ENCODE measurements at regions not wholly inside any gene's neighbourhood (a gene's known extent, or its start where the extent isn't known, plus 50 kb on each side); places are given as distances from the start of the nearest gene placed in this dataset.
A peak's percentile ranks its signal among the peaks of the same experiment; 100 is the strongest.

GRCh38 chr4:123505095-123506010 lies 108.8 kb downstream of the SPRY1 start:
- H3K27ac ChIP-seq, result peak overlapping the region in 3 of 4 donors; percentile 6 to 43 (median 31)
- no peak for TF ChIP-seq POLR2A (IDR thresholded peaks at IDR 0.05)
- TF ChIP-seq, protein P1, sequence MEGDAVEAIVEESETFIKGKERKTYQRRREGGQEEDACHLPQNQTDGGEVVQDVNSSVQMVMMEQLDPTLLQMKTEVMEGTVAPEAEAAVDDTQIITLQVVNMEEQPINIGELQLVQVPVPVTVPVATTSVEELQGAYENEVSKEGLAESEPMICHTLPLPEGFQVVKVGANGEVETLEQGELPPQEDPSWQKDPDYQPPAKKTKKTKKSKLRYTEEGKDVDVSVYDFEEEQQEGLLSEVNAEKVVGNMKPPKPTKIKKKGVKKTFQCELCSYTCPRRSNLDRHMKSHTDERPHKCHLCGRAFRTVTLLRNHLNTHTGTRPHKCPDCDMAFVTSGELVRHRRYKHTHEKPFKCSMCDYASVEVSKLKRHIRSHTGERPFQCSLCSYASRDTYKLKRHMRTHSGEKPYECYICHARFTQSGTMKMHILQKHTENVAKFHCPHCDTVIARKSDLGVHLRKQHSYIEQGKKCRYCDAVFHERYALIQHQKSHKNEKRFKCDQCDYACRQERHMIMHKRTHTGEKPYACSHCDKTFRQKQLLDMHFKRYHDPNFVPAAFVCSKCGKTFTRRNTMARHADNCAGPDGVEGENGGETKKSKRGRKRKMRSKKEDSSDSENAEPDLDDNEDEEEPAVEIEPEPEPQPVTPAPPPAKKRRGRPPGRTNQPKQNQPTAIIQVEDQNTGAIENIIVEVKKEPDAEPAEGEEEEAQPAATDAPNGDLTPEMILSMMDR (IDR thresholded peaks at IDR 0.05), result no peak
- peak; percentile 46 to 66 (median 63) for DNase-seq
- no peaks in the 10 kb centered on the region for H3K27me3 ChIP-seq
- peaks cover 0 to 4% (median 0%) of the 10 kb centered on the region in 4 donors for H3K4me1 ChIP-seq
- no peaks in the 10 kb centered on the region for H3K9me3 ChIP-seq
- H3K4me3 ChIP-seq, result peak overlapping the region; percentile 44 to 52 (median 49)
- H3K36me3 ChIP-seq, result no peaks in the 10 kb centered on the region

- peak overlapping the region in 3 of 4 donors; percentile 6 to 43 (median 31) for H3K27ac ChIP-seq
- peaks cover 0 to 4% (median 0%) of the 10 kb centered on the region in 4 donors for H3K4me1 ChIP-seq
- peak overlapping the region; percentile 44 to 52 (median 49) for H3K4me3 ChIP-seq
- H3K9me3 ChIP-seq, result no peaks in the 10 kb centered on the region
- no peaks in the 10 kb centered on the region for H3K36me3 ChIP-seq
- no peaks in the 10 kb centered on the region for H3K27me3 ChIP-seq
- DNase-seq, result no peak
- TF ChIP-seq, protein P1 (IDR thresholded peaks at IDR 0.05), result no peak
- TF ChIP-seq POLR2A (IDR thresholded peaks at IDR 0.05), result no peak
Observed at GRCh38 chr4:123506011-123506695, 109.6 kb downstream of the SPRY1 start.

DNA sequence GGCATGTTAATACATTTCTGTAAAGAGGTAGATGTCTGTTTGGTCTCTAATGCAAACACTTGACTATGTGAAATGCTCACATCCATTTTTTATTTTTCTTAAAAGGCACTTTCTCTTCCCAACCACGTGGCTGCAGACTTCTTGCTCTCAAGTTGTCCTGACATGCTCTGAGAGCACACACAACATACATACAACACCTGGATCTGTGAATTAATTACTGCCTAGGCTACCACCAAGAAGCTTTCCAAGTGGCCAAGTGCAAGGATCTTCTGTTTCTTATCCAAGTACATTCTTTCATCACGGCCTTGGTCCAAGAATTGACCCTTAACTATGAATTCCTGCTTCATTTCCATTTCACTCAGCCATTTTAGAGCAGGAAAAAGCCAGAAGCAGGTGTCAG lies 110.8 kb downstream of the SPRY1 start:
- DNase-seq, result no peak
- H3K36me3 ChIP-seq, result no peaks in the 10 kb centered on the region
- no peaks in the 10 kb centered on the region for H3K27me3 ChIP-seq
- H3K27ac ChIP-seq, result no peak overlapping the region
- peaks cover 0 to 4% (median 0%) of the 10 kb centered on the region in 4 donors for H3K4me1 ChIP-seq
- no peak overlapping the region for H3K4me3 ChIP-seq
- H3K9me3 ChIP-seq, result no peaks in the 10 kb centered on the region
- TF ChIP-seq, protein P1 (IDR thresholded peaks at IDR 0.05), result no peak
- TF ChIP-seq POLR2A (IDR thresholded peaks at IDR 0.05), result no peak

DNA sequence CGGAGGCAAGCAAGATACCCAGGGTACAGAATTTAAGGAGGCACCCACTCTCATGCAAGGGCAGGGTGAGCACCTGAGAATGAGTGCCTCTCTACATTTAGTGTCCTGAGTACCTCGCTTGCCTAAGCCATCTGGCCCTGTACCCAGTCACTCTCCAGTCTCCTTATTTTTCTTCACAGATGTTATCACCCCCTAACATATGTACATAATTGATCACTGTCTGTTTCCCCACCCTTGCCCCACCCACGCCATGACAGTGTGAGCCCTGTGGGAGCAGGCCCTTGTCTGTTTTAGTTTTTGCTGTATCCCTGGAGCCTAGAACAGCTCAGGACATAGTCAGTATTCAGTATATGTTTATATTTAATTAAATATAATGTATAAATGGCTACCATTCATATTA lies 113.6 kb downstream of the SPRY1 start:
- TF ChIP-seq, protein P1 (IDR thresholded peaks at IDR 0.05), result no peak
- no peak for TF ChIP-seq POLR2A (IDR thresholded peaks at IDR 0.05)
- no peaks in the 10 kb centered on the region for H3K36me3 ChIP-seq

DNA sequence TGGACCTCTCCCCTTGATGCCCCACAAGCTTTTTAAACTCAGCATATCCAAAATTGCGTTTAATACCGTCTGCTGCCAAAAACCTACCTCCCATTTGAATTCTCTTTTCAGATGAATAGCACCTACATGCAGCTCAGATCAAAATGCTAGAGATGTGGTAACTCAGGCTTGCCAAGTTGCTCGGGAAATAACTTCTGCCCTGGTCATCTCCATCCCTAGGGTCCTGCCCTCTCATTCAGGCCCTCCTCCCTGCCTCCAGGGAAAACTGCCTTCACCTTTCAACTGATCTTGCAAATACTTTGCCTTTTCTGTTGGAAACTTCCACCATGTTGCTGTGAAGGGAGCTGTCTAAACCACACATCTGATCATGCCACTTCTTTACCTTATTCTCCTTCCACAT lies 114.1 kb downstream of the SPRY1 start:
- H3K9me3 ChIP-seq, result no peaks in the 10 kb centered on the region
- DNase-seq, result no peak
- no peak overlapping the region for H3K27ac ChIP-seq
- TF ChIP-seq POLR2A (IDR thresholded peaks at IDR 0.05), result no peak
- TF ChIP-seq, protein P1 (IDR thresholded peaks at IDR 0.05), result no peak
- H3K27me3 ChIP-seq, result no peaks in the 10 kb centered on the region
- no peaks in the 10 kb centered on the region for H3K36me3 ChIP-seq
- H3K4me3 ChIP-seq, result no peak overlapping the region
- H3K4me1 ChIP-seq, result no peaks in the 10 kb centered on the region

More for the DNA sequence above, 113.6 kb downstream of the SPRY1 start:
- no peaks in the 10 kb centered on the region for H3K4me1 ChIP-seq
- H3K9me3 ChIP-seq, result no peaks in the 10 kb centered on the region
- H3K4me3 ChIP-seq, result no peak overlapping the region
- DNase-seq, result no peak
- no peaks in the 10 kb centered on the region for H3K27me3 ChIP-seq
- no peak overlapping the region for H3K27ac ChIP-seq
